Nephron (organoid): ENCODE measurements at regions not wholly inside any gene's neighbourhood (a gene's known extent, or its start where the extent isn't known, plus 50 kb on each side); places are given as distances from the start of the nearest gene placed in this dataset.
A peak's percentile ranks its signal among the peaks of the same experiment; 100 is the strongest.

Source experiments
- H3K27ac Mint-ChIP-seq, 3 experiments: 2 replicates each; pipeline ENCODE4 v1.8.0; 2020; ENCODE audit warnings: mixed read lengths in 3 of 3, mild to moderate bottlenecking in 2 of 3, moderate library complexity in 1 of 3
- H3K27me3 Mint-ChIP-seq: 2 replicates; pipeline ENCODE4 v1.8.0; 2021; ENCODE audit warnings: low read depth, mild to moderate bottlenecking, moderate library complexity, mixed read lengths
- H3K36me3 Mint-ChIP-seq: 2 replicates; pipeline ENCODE4 v1.8.0; 2020; ENCODE audit warnings: low read depth, mixed read lengths
- H3K4me1 Mint-ChIP-seq: 2 replicates; pipeline ENCODE4 v1.8.0; 2020; ENCODE audit warnings: mixed read lengths
- H3K4me3 Mint-ChIP-seq, 3 experiments: 2 replicates each; pipeline ENCODE4 v1.8.0; 2020; ENCODE audit warnings: mild to moderate bottlenecking in 3 of 3, mixed read lengths in 3 of 3, moderate library complexity in 2 of 3
- H3K9me3 Mint-ChIP-seq: 2 replicates; pipeline ENCODE4 v1.8.0; 2020; ENCODE audit warnings: mixed read lengths
- TF ChIP-seq, protein P1 (sequence below), 3 experiments: fragments of 200-600 bp; sonication (generic); IDR thresholded peaks; one replicate each; pipeline ENCODE4 v1.5.0; 2021; ENCODE audit warnings: antibody characterized with exemption in 3 of 3; ENCODE audit not compliant: unreplicated experiment in 3 of 3

DNA sequence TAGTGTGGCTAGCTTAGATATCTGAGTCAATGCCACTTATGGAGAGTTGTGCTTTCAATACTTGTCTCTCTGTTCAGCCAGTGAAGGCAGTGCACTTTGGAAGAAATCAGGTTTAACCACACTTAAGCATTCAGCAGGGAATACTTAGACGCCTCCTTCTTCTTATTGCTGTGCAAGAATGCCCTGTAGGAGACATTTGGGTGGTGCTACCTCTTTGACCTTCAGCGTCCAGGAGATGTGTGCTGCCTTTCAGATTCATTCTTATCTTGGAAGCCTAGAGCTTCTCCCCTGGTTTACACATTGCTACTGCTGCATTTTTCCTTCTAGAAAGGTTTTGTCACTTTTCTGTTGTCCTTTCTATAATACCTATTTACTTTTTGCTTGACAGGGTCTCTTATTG, 350.5 kb downstream of the ARL6IP6 start:
- Mint-ChIP-seq H3K36me3 (no peaks in the 10 kb centered on the region), H3K27me3 (no peaks in the 10 kb centered on the region), H3K27ac (no peak overlapping the region), H3K4me3 (no peak overlapping the region), H3K4me1 (no peaks in the 10 kb centered on the region), H3K9me3 (no peaks in the 10 kb centered on the region)
- TF ChIP-seq, protein P1, sequence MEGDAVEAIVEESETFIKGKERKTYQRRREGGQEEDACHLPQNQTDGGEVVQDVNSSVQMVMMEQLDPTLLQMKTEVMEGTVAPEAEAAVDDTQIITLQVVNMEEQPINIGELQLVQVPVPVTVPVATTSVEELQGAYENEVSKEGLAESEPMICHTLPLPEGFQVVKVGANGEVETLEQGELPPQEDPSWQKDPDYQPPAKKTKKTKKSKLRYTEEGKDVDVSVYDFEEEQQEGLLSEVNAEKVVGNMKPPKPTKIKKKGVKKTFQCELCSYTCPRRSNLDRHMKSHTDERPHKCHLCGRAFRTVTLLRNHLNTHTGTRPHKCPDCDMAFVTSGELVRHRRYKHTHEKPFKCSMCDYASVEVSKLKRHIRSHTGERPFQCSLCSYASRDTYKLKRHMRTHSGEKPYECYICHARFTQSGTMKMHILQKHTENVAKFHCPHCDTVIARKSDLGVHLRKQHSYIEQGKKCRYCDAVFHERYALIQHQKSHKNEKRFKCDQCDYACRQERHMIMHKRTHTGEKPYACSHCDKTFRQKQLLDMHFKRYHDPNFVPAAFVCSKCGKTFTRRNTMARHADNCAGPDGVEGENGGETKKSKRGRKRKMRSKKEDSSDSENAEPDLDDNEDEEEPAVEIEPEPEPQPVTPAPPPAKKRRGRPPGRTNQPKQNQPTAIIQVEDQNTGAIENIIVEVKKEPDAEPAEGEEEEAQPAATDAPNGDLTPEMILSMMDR (IDR thresholded peaks at IDR 0.05; ENCODE audit: unreplicated experiment in 3 of 3), result no peak

DNA sequence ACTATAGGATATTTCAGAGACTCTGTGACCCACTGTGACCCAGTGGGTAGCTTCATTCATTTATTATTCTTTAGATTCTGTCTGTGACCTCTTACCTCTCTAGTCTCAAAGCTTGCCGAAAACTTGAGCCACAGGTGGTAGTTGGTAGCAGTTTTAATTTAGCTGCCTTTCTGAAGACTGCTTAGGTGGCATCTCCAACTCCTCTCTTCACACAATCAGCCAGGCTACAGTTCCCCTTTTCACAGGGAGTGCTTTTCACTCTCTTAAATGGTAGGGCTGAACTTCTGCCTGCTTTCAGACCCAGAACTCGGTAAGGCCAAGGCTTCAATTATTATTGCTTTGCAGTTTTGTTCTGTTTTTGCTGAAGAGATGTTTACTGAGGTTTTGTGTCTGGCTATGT, 349.6 kb downstream of the ARL6IP6 start:
- no peak overlapping the region for H3K27ac Mint-ChIP-seq
- no peaks in the 10 kb centered on the region for H3K27me3 Mint-ChIP-seq
- H3K9me3 Mint-ChIP-seq, result no peaks in the 10 kb centered on the region
- TF ChIP-seq, protein P1 (IDR thresholded peaks at IDR 0.05; ENCODE audit: unreplicated experiment in 3 of 3), result no peak
- H3K36me3 Mint-ChIP-seq, result no peaks in the 10 kb centered on the region
- no peak overlapping the region for H3K4me3 Mint-ChIP-seq
- H3K4me1 Mint-ChIP-seq, result no peaks in the 10 kb centered on the region

DNA sequence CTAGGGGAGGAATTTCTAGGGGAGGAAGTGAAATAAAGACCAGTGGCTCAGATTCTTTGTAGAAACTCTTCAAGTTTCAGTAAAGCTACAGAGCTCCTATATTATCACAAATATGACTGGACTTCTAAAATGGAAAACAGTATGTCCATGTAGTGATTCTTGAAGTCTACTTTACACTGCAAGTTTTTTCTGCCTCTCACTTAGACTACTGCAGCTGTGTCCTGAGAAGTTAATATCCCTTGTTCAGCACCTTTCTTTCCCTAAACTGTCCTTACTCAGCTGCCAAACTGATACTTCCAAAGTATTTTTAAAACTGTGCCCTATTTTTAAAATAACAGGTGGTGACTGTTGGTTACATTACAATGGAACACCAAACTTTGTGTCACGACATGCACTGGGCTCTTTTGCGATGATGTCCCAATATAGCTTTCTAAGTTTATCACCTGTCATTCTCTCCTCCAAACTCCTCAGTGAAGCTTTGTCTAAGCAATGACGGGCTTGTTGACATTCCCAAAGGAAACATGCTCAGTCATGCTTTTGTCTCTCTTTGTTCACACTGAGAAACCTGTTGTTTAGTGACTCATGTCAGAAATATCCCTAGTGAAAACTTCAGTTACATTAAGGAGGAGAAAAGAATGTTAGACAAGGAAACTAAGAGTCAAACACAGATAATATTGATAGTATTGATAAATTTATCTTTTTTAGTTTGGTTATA, 341.1 kb downstream of the ARL6IP6 start:
- H3K9me3 Mint-ChIP-seq, result no peaks in the 10 kb centered on the region
- no peaks in the 10 kb centered on the region for H3K36me3 Mint-ChIP-seq
- H3K27ac Mint-ChIP-seq, result peak overlapping the region; percentile 19 to 61 (median 49)
- H3K4me1 Mint-ChIP-seq, result peaks cover 46% of the 10 kb centered on the region
- H3K4me3 Mint-ChIP-seq, result peak overlapping the region in 1 of 3 experiments; percentile 17
- TF ChIP-seq, protein P1 (IDR thresholded peaks at IDR 0.05; ENCODE audit: unreplicated experiment in 3 of 3), result no peak
- no peaks in the 10 kb centered on the region for H3K27me3 Mint-ChIP-seq

DNA sequence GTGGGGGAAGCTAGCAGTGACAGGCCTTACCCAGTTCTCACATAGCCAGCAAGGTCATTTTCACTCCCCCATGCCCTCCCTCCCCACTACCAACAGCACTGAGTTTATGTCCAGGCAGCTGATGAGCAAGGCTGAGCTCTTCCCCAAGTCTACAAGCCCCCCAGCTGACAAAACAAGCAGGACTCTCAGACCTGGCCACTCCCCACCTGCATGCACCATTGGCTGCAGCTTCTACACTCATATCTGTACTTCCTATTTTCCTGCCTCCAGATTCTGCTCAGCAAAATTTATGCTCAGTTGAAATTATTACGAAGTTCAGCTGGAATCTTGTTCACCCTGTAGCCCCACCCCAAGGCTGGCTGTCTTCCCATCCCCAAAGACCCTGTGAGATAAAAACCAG, 339.3 kb downstream of the ARL6IP6 start:
- TF ChIP-seq, protein P1 (IDR thresholded peaks at IDR 0.05; ENCODE audit: unreplicated experiment in 3 of 3), result no peak

DNA sequence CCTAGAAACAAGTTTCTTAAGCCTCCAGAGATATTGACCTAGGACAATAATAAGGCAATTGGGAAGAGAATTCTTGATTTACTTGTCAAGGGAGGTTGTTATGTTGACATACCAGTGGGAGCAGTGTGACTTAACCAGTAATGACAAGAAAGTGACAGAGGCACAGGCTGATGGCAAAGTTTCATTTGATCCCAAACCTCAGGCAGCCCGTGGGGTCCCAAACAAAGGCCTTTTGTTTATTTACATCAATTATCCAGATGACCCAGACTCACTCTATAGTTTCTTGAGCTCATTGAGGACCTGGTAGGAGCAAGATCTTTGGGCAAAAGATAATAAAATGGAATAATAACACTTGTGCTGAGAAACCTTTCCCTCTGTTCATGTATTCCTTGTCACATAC, 336.8 kb downstream of the ARL6IP6 start:
- no peaks in the 10 kb centered on the region for H3K9me3 Mint-ChIP-seq
- no peaks in the 10 kb centered on the region for H3K36me3 Mint-ChIP-seq
- TF ChIP-seq, protein P1 (IDR thresholded peaks at IDR 0.05; ENCODE audit: unreplicated experiment in 3 of 3), result no peak
- H3K27ac Mint-ChIP-seq, result peak overlapping the region in 1 of 3 experiments; percentile 54
- peaks cover 47% of the 10 kb centered on the region for H3K4me1 Mint-ChIP-seq
- H3K4me3 Mint-ChIP-seq, result no peak overlapping the region
- H3K27me3 Mint-ChIP-seq, result no peaks in the 10 kb centered on the region

More for the DNA sequence above, 339.3 kb downstream of the ARL6IP6 start:
- Mint-ChIP-seq H3K4me3 (no peak overlapping the region), H3K9me3 (no peaks in the 10 kb centered on the region), H3K36me3 (no peaks in the 10 kb centered on the region), H3K27me3 (no peaks in the 10 kb centered on the region), H3K27ac (no peak overlapping the region), H3K4me1 (peaks cover 51% of the 10 kb centered on the region)
